ENCODE measurements at regions not wholly inside any gene's neighbourhood (a gene's known extent, or its start where the extent isn't known, plus 50 kb on each side); places are given as distances from the start of the nearest gene placed in this dataset.
"Not testable (repeated sequence)": the region's sequence is repeated elsewhere in the genome, so short reads cannot be mapped to it uniquely, and the experiment has no call there.

- TF ChIP-seq POLR2A, CTCF (IDR thresholded peaks at IDR 0.05): not testable (repeated sequence)
These were observed 777.8 kb upstream of the TPTE start for GRCh38 chr21:9743566-9743965.

All from thyroid gland (tissue), 4 donors.